ENCODE measurements at regions not wholly inside any gene's neighbourhood (a gene's known extent, or its start where the extent isn't known, plus 50 kb on each side); places are given as distances from the start of the nearest gene placed in this dataset.

DNA sequence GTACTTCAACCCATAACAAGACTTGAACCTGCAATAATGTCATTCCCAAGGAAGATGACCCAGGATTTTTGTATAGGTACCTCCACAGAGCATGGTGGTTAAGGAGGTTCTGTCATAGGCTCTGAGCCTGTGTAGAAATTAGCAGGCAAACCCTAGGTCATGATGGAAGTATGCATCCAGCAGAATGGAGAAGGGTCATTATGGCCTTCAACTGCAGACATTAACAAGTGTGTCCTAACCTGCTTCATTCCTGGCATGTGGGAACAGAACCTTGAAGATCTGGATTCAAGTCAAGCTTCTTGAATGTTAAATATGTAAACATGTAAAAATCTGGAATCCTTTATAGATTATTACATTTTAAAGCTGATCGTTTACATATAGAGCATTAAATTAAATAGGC lies 116.2 kb upstream of the SLC38A4 start:
- intact Hi-C loops (cut with micrococcal nuclease), result no loop called here
- Histone ChIP-seq H3K36me3 (ENCODE audit: control insufficient read depth in 1 of 2, insufficient read depth in 2 of 2, low read length in 2 of 2) (no peaks in the 10 kb centered on the region), H3K27me3 (ENCODE audit: insufficient read depth, low read length) (no peaks in the 10 kb centered on the region), H4K20me1 (ENCODE audit: insufficient read depth) (no peaks in the 10 kb centered on the region), H3K4me3 (replicated peaks in 1 of 2; ENCODE audit: low read depth in 1 of 2, low read length in 2 of 2) (no peak overlapping the region), H3K9me3 (ENCODE audit: control insufficient read depth in 1 of 2, insufficient read depth in 1 of 2, low read depth in 1 of 2, low read length in 2 of 2) (no peaks in the 10 kb centered on the region), H3K27ac (ENCODE audit: low read depth, low read length) (no peak overlapping the region), H3K4me2 (ENCODE audit: low read length) (no peak overlapping the region), H3K79me2 (ENCODE audit: insufficient read depth, low read length) (no peaks in the 10 kb centered on the region), H3K4me1 (ENCODE audit: control insufficient read depth in 1 of 2, insufficient read depth in 2 of 2, low read length in 2 of 2) (peaks cover 5 to 22% of the 10 kb centered on the region in 2 experiments; a peak in 3 of 4 replicates), H3K9ac (ENCODE audit: low read length) (no peak overlapping the region), H2AFZ (ENCODE audit: low read depth, low read length, poor library complexity, severe bottlenecking) (no peak overlapping the region), H3K9me2 (ENCODE audit: insufficient read depth) (no peaks in the 10 kb centered on the region)
- BruUV-seq (replicated peaks), result no TSS peak
- RAD21 ChIA-PET (ENCODE audit: low non-redundant PET in 1 of 2, low total read pairs in 2 of 2, uncharacterized antibody in 2 of 2, unreplicated experiment in 2 of 2), result no interaction called here
- ATAC-seq (no peak), DNase-seq (ENCODE audit: low read depth, low spot score) (no peak)
- POLR2A ChIA-PET, result no interaction called here
- TF ChIP-seq, protein P1, sequence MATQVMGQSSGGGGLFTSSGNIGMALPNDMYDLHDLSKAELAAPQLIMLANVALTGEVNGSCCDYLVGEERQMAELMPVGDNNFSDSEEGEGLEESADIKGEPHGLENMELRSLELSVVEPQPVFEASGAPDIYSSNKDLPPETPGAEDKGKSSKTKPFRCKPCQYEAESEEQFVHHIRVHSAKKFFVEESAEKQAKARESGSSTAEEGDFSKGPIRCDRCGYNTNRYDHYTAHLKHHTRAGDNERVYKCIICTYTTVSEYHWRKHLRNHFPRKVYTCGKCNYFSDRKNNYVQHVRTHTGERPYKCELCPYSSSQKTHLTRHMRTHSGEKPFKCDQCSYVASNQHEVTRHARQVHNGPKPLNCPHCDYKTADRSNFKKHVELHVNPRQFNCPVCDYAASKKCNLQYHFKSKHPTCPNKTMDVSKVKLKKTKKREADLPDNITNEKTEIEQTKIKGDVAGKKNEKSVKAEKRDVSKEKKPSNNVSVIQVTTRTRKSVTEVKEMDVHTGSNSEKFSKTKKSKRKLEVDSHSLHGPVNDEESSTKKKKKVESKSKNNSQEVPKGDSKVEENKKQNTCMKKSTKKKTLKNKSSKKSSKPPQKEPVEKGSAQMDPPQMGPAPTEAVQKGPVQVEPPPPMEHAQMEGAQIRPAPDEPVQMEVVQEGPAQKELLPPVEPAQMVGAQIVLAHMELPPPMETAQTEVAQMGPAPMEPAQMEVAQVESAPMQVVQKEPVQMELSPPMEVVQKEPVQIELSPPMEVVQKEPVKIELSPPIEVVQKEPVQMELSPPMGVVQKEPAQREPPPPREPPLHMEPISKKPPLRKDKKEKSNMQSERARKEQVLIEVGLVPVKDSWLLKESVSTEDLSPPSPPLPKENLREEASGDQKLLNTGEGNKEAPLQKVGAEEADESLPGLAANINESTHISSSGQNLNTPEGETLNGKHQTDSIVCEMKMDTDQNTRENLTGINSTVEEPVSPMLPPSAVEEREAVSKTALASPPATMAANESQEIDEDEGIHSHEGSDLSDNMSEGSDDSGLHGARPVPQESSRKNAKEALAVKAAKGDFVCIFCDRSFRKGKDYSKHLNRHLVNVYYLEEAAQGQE (IDR thresholded peaks at IDR 0.05; ENCODE audit: low read depth), result no peak
- TF ChIP-seq SIN3A (IDR thresholded peaks at IDR 0.05; ENCODE audit: low read depth) (no peak), ELF1 (IDR thresholded peaks at IDR 0.05; ENCODE audit: borderline replicate concordance, low read depth) (no peak), JUND (IDR thresholded peaks at IDR 0.05) (no peak), EZH2 (IDR thresholded peaks at IDR 0.05) (no peak), SP1 (IDR thresholded peaks at IDR 0.05; ENCODE audit: low read depth) (no peak), ZFX (IDR thresholded peaks at IDR 0.05) (no peak), FOSL1 (IDR thresholded peaks at IDR 0.05; ENCODE audit: low read depth) (no peak)
- CTCF ChIA-PET, result interaction anchor here (1.0 to 1.3 kb wide), 2 partner anchors 79 to 817 kb away, joined by 3 to 4 read pairs; no protein-coding TSS in a partner anchor
